Activated CD8-positive, alpha-beta T cell treated with anti-CD3 and anti-CD28 coated beads, Interleukin-2, amount 10 ng/mL, durations not matched to agents 7 days and 5 days (primary cell): ENCODE measurements at regions not wholly inside any gene's neighbourhood (a gene's known extent, or its start where the extent isn't known, plus 50 kb on each side); places are given as distances from the start of the nearest gene placed in this dataset.
"Not testable (repeated sequence)": the region's sequence is repeated elsewhere in the genome, so short reads cannot be mapped to it uniquely, and the experiment has no call there.

Experiments used
- ATAC-seq: fragments of 150-1000 bp; cut with Tn5 transposase; one replicate; pipeline ENCODE4 v1.10.0; 2021; ENCODE audit warnings: moderate library complexity
- CTCF ChIA-PET: fragments of 350-600 bp; sonication (Branson Sonifier 250); formaldehyde crosslinking; loops from one replicate; lab custom pipeline; 2021; ENCODE audit warnings: antibody characterized with exemption; lab: Charles Lee
- POLR2A ChIA-PET: fragments of 350-600 bp; sonication (Branson Sonifier 250); formaldehyde crosslinking; loops from one replicate; lab custom pipeline; 2021; ENCODE audit warnings: antibody characterized with exemption; lab: Charles Lee
- DNase-seq: peaks from one replicate; pipeline ENCODE4 v3.0.0-alpha.2; 2020
- H3K27ac Mint-ChIP-seq: one replicate; pipeline ENCODE4 v1.8.0; 2021; ENCODE audit warnings: mild to moderate bottlenecking, mixed read lengths
- H3K27me3 Mint-ChIP-seq: one replicate; pipeline ENCODE4 v1.8.0; 2021; ENCODE audit warnings: low read depth, mixed read lengths
- H3K36me3 Mint-ChIP-seq: one replicate; pipeline ENCODE4 v1.8.0; 2021; ENCODE audit warnings: low read depth, mixed read lengths
- H3K4me1 Mint-ChIP-seq: one replicate; pipeline ENCODE4 v1.8.0; 2021; ENCODE audit warnings: low read depth, mixed read lengths
- H3K4me3 Mint-ChIP-seq: one replicate; pipeline ENCODE4 v1.8.0; 2021; ENCODE audit warnings: mild to moderate bottlenecking, mixed read lengths
- H3K9me3 Mint-ChIP-seq: one replicate; pipeline ENCODE4 v1.8.0; 2022; ENCODE audit warnings: mixed read lengths; ENCODE audit not compliant: insufficient read depth

- H3K36me3 Mint-ChIP-seq, CTCF ChIA-PET, H3K27ac Mint-ChIP-seq, H3K4me3 Mint-ChIP-seq, H3K9me3 Mint-ChIP-seq, DNase-seq, H3K4me1 Mint-ChIP-seq, H3K27me3 Mint-ChIP-seq, POLR2A ChIA-PET, ATAC-seq: not testable (repeated sequence)
These were observed 54.8 kb upstream of the ZNF717 start for GRCh38 chr3:75840160-75840559.

GRCh38 chr3:75850301-75851008 is 65.1 kb upstream of the ZNF717 start:
- POLR2A ChIA-PET, H3K27ac Mint-ChIP-seq, H3K4me3 Mint-ChIP-seq, H3K9me3 Mint-ChIP-seq, H3K4me1 Mint-ChIP-seq, ATAC-seq, H3K27me3 Mint-ChIP-seq, H3K36me3 Mint-ChIP-seq, DNase-seq, CTCF ChIA-PET: not testable (repeated sequence)

GRCh38 chr3:75863130-75863529 is 77.8 kb upstream of the ZNF717 start:
- Mint-ChIP-seq H3K4me3 (no peak overlapping the region), H3K27me3 (no peaks in the 10 kb centered on the region), H3K9me3 (no peaks in the 10 kb centered on the region), H3K27ac (no peak overlapping the region), H3K36me3 (no peaks in the 10 kb centered on the region), H3K4me1 (no peaks in the 10 kb centered on the region)
- ATAC-seq (no peak), DNase-seq (no peak)
- ChIA-PET POLR2A (no interaction called here), CTCF (no interaction called here)

DNA sequence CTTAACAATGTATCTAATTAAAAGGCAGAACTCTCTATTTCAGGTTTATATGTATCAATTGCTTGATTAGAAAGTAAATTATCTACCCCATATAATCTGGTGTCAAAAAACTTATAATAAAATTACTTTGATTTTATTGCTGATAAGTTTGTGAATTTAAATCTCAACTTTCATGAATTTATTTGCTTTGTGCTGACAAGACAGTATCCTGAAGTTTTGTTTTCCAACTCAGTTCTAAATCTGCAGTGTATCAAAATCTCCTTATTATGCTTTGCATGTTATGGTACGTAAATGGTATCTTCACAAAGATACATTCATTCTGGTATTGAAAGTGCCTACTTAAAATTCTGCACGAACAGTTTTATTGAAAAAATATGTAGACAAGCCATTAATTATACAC is 78.5 kb upstream of the ZNF717 start:
- Mint-ChIP-seq H3K27ac (no peak overlapping the region), H3K4me1 (no peaks in the 10 kb centered on the region), H3K9me3 (no peaks in the 10 kb centered on the region), H3K4me3 (no peak overlapping the region), H3K27me3 (no peaks in the 10 kb centered on the region), H3K36me3 (no peaks in the 10 kb centered on the region)
- ATAC-seq = no peak
- DNase-seq = no peak
- ChIA-PET POLR2A (no interaction called here), CTCF (no interaction called here)

DNA sequence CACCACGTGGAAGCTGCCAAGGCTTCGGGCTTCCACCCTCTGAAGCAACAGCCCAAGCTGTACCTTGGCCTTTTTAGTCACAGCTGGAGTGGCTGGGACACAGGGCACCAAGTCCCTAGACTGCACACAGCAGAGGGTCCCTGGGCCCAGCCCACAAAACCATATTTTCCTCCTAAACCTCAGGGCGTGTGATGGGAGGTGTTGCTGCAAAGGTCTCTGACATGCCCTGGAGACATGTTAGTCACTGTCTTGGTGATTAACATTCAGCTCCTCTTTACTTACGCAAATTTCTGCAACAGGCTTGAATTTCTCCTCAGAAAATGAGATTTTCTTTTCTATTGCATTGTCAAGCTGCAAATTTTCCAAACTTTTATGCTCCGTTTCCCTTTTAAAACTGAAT is 98.4 kb upstream of the ZNF717 start:
- H3K27me3 Mint-ChIP-seq, H3K4me3 Mint-ChIP-seq, CTCF ChIA-PET, POLR2A ChIA-PET, H3K36me3 Mint-ChIP-seq, ATAC-seq, H3K27ac Mint-ChIP-seq, DNase-seq, H3K4me1 Mint-ChIP-seq, H3K9me3 Mint-ChIP-seq: not testable (repeated sequence)

DNA sequence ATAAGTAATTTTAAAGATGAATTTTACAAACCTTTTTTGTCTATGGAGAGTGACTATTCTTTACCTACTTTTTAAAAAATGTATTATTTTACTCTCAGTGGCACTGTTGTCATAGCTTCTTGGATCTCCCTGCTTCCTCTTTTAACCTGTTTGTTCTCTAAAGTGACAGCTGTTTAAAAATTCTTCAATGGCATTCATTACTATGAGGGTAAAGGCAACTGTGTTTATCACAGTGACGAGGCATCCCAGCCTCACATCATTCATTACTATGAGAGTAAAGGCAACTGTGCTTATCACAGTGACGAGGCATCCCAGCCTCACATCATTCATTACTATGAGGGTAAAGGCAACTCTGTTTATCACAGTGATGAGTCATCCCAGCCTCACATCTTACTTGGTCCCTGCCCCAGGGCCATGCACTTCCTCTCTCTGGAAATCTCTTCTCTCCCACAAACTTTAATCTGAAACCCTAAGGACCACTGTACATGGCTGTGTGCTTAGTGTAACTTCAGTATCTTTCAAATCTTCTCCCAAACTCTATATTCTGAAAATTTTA is 101.7 kb upstream of the ZNF717 start:
- ChIA-PET CTCF (no interaction called here), POLR2A (no interaction called here)
- no peak overlapping the region for H3K27ac Mint-ChIP-seq
- H3K36me3 Mint-ChIP-seq = no peaks in the 10 kb centered on the region
- no peaks in the 10 kb centered on the region for H3K4me1 Mint-ChIP-seq
- no peak for DNase-seq
- H3K9me3 Mint-ChIP-seq = peaks cover 3% of the 10 kb centered on the region
- no peaks in the 10 kb centered on the region for H3K27me3 Mint-ChIP-seq
- ATAC-seq = no peak
- H3K4me3 Mint-ChIP-seq = no peak overlapping the region

DNA sequence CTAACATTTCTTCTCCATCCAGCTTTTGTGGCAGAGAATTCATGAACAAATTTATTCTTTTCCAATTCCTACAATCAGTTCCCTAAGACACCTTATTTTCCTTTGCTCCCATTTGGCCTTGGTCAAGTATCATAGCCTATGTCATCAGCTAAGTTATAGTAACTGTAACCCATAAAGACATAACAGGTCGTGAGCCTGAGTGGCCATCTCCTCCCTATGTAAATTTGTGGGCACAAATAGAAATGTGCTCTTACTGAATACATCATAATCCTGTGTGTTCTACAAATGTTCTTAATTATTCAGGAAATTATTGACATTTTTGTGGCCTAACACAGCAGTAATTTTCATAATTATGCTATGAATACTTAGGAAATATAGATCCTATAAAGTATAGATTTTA is 108.9 kb upstream of the ZNF717 start:
- H3K27ac Mint-ChIP-seq = no peak overlapping the region
- H3K36me3 Mint-ChIP-seq = no peaks in the 10 kb centered on the region
- ATAC-seq (no peak), DNase-seq (no peak)
- no peak overlapping the region for H3K4me3 Mint-ChIP-seq
- peaks cover 8% of the 10 kb centered on the region for H3K9me3 Mint-ChIP-seq
- H3K27me3 Mint-ChIP-seq = no peaks in the 10 kb centered on the region
- ChIA-PET CTCF (no interaction called here), POLR2A (interaction anchor here (0.6 kb wide), 1 partner anchor 34 kb away, joined by 3 read pairs; no protein-coding TSS in a partner anchor)
- no peaks in the 10 kb centered on the region for H3K4me1 Mint-ChIP-seq

DNA sequence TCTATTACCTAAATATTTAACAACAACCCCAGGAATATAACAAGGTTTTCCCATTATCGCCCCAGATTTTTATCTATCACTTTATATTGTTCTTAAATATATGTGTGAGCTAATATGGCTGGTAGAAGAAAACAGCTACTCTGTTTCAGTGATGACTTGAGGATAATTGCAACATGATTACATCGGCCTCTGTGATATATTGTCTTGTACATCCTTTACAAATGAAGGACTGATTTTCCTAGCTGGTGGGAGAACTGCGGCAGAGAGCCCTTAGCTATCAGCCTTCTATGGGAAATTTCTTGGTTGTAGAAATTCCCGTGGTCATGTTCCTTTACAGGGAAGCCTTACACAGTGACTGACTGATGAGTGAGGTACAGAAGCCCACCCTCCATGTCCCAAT is 110.9 kb upstream of the ZNF717 start:
- no peaks in the 10 kb centered on the region for H3K36me3 Mint-ChIP-seq

GRCh38 chr3:75901446-75901845 is 116.1 kb upstream of the ZNF717 start:
- POLR2A ChIA-PET = not testable (repeated sequence)

More for the DNA sequence above, 110.9 kb upstream of the ZNF717 start:
- Mint-ChIP-seq H3K27ac (no peak overlapping the region), H3K4me3 (no peak overlapping the region), H3K27me3 (no peaks in the 10 kb centered on the region), H3K4me1 (no peaks in the 10 kb centered on the region), H3K9me3 (peaks cover 8% of the 10 kb centered on the region)
- ATAC-seq (no peak), DNase-seq (no peak)
- CTCF ChIA-PET = no interaction called here
- POLR2A ChIA-PET = no interaction called here

GRCh38 chr3:75906555-75907112 is 121.3 kb upstream of the ZNF717 start:
- Mint-ChIP-seq H3K9me3 (peaks cover 4% of the 10 kb centered on the region), H3K4me3 (no peak overlapping the region), H3K27ac (no peak overlapping the region), H3K4me1 (no peaks in the 10 kb centered on the region), H3K27me3 (peaks cover 2% of the 10 kb centered on the region), H3K36me3 (no peaks in the 10 kb centered on the region)
- DNase-seq (no peak), ATAC-seq (no peak)
- POLR2A ChIA-PET = no interaction called here
- CTCF ChIA-PET = no interaction called here

More at GRCh38 chr3:75901446-75901845, 116.1 kb upstream of the ZNF717 start:
- H3K27ac Mint-ChIP-seq, H3K4me3 Mint-ChIP-seq, H3K36me3 Mint-ChIP-seq, H3K9me3 Mint-ChIP-seq, DNase-seq, H3K27me3 Mint-ChIP-seq, H3K4me1 Mint-ChIP-seq, ATAC-seq, CTCF ChIA-PET: not testable (repeated sequence)

GRCh38 chr3:75913800-75914350 is 128.5 kb upstream of the ZNF717 start:
- ChIA-PET CTCF (no interaction called here), POLR2A (no interaction called here)
- Mint-ChIP-seq H3K27me3 (no peaks in the 10 kb centered on the region), H3K27ac (no peak overlapping the region), H3K4me3 (no peak overlapping the region), H3K4me1 (no peaks in the 10 kb centered on the region), H3K9me3 (peaks cover 14% of the 10 kb centered on the region), H3K36me3 (no peaks in the 10 kb centered on the region)
- DNase-seq (no peak), ATAC-seq (no peak)

GRCh38 chr3:75914741-75915140 is 129.4 kb upstream of the ZNF717 start:
- H3K4me1 Mint-ChIP-seq, ATAC-seq, POLR2A ChIA-PET, CTCF ChIA-PET, DNase-seq, H3K27me3 Mint-ChIP-seq, H3K36me3 Mint-ChIP-seq, H3K27ac Mint-ChIP-seq, H3K4me3 Mint-ChIP-seq: not testable (repeated sequence)
- peaks cover 14% of the 10 kb centered on the region for H3K9me3 Mint-ChIP-seq
